ENCODE measurements at regions not wholly inside any gene's neighbourhood (a gene's known extent, or its start where the extent isn't known, plus 50 kb on each side); places are given as distances from the start of the nearest gene placed in this dataset.

- no peak for TF ChIP-seq CTCF (IDR thresholded peaks at IDR 0.05)
- no peak for TF ChIP-seq POLR2A (IDR thresholded peaks at IDR 0.05)
These were observed 532.9 kb upstream of the B3GAT1 start for GRCh38 chr11:134944986-134945385.

Data from uterus (tissue), 2 donors.